Stimulated activated CD4-positive, alpha-beta T cell treated with anti-CD3 and anti-CD28 coated beads, Interleukin-4, amount 100 ng/mL, for 1 hour (primary cell): ENCODE measurements at regions not wholly inside any gene's neighbourhood (a gene's known extent, or its start where the extent isn't known, plus 50 kb on each side); places are given as distances from the start of the nearest gene placed in this dataset.
"Not testable (repeated sequence)": the region's sequence is repeated elsewhere in the genome, so short reads cannot be mapped to it uniquely, and the experiment has no call there.

Experiments
- DNase-seq: peaks from one replicate; pipeline ENCODE4 v3.0.0-alpha.2; 2020

DNA sequence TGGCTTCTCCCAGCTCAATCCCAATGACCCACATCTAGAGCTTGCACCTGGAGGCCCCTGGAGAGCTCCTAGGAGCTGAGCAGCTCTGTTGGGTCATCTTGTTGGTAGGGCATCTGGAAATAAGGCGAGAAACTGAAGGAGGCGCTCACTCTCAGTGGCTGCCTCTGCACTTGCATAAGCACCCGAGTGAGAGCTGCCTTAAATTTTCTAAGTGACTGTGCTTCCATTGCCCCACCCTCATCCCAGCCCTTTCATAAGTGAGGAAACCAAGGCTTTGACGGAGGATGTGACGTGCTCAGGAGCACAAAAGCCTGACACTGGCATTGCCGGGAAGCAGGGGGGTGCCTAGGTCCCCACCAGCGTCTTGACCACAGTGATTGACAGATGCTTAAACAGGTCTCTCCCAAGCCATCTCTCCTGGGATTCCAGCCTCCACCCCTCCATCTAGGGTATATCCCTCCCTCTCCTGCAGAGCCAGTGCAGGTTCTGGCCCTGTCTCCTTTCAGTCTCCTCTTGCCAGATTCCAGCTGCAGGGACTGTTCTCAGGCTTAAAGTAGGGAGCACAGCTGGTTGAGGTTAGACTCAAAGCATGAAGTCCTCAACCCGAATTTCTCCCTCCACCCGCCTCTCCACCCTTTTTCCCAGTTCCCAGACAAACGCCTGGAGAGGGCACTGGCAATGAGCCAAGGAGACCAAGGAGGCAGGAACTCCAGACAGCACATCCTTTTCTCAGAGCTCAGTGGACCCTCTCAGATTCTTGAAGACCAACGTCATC, 113.7 kb downstream of the IRX5 start:
- DNase-seq = no peak

DNA sequence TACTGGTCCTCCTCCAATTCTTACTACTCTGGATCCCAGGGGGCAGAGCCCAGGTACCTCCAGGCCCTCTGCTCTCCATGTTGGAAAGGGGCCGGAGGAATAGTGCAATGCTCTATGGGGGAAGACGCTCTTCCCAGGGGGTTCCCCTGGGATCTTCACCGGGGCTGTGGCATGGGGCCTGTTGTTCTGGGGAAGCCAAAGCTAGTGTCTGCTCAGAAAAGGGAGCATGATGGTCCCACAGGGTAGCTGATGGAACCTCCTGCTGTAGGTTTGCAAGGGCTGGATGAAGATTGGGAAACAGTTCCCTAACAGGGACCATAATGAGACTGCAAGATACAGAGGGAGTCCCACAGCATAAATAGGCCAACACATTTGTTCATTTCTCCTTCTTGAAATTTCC, 114.7 kb downstream of the IRX5 start:
- DNase-seq = no peak

DNA sequence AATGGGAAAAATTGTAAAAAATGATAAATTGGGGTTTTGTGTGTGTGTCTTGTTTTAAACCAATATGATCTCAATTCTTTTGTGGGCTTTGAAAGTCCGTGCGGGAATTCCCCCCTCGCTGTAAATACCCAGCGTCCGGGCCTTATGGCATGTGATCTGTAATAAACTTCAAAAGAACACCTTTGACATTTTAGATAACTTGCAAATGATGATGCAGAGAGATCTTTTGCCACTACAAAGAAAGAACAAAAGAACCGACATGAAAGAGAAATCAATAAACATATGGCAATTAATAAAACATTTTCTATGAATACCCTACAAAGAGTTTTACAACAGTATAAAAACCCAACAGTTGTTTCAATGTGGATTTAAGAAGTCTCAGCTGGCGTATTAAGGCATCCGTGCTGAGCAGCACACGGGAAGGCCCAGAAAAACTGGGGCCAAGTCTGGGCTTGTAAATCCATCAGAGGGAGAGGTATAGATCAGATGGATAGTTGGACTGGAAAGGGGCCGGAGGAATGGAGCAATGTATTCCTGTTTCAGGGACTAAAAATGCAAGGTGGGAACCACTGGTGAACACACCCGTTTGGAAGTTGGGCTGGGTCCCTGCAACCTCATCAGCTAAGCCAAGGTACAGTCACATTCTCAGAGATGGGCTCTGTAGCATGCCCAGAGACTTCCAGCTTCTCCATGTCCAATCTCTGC, 115.2 kb downstream of the IRX5 start:
- DNase-seq = no peak

DNA sequence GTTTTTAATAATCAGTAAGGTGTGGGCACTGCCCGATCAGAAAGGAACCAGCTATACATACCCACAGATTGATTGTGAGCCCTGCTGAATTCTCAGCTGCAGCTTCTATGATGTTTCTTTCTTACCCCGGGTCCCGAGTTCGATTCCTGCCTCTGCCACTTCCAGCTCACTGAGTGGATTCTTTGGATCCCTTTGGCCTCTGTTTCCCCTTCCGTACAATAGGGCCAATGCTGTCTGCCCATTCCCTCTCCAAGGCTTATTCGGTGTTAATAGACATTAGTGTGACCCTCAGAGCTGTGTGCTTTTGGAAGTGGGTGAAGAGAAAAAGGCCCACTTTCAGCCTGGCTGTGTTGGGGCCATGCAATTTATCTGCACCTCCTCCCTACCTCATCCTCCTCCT, 115.8 kb downstream of the IRX5 start:
- no peak for DNase-seq

DNA sequence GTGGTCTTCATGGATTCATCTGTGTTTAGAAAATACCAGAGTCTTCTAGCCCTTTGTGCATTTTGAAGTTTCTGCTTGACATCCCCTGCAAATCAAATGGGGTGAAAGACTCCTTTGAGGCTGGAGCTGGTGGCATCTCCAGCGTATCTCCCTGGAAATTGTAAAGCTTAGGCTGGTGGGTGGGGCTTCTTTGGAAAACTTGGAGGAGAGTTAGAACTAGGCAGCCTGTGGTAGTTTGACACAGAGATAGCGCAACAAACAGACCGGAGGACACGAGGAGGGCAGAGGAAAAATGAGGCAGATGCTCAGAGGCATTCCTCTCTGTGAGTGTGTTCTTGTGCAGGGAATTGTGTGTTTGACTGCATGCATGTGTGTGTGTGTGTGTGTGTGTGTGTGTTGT, 116.3 kb downstream of the IRX5 start:
- DNase-seq = no peak

DNA sequence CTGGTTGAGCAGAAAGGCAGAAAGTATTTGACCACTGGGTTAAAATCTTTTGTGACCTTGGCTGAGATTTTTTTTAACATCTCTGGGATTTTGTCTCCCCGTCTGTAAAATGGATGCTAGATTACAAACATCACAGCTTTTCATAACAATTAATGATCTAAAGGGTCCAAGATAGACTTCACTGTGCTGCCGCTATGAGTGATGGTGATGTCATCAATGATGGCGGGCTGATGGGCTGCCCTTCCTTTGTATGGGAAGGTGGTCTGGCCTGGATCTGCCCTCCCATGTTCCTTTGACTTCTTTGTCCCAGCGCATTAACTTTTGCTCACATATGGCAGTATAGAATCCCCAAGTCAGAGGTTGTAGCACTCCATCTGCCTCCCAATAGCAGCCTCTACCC, 116.7 kb downstream of the IRX5 start:
- no peak for DNase-seq

DNA sequence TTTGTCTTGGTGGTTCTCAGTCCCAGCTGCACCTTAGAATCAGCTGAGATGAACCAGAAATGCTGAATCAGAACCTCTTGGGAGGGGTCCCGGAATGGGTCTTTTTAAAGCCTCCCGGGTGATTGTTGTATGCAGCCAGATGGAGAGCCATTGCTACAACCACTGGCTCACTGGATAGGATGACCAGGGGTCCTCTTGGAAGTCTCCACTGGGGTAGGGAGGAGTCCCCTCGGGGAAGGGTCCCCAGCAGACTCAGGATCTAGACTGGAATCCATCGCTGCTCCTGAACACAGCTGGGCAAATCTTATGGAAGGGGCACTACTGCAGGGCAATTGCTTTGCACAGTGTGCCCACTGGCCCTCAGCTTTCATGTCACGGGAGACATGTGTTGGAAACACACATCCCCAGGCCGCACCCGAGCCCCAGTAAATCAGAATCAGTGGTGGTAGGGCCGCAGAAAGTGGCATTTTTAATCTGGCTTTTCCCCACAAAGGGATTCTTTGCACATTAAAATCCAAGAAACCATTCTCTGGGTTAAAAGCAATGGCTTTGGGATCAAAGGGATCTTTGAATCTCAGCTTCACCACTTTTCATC, 117.3 kb downstream of the IRX5 start:
- DNase-seq = no peak

DNA sequence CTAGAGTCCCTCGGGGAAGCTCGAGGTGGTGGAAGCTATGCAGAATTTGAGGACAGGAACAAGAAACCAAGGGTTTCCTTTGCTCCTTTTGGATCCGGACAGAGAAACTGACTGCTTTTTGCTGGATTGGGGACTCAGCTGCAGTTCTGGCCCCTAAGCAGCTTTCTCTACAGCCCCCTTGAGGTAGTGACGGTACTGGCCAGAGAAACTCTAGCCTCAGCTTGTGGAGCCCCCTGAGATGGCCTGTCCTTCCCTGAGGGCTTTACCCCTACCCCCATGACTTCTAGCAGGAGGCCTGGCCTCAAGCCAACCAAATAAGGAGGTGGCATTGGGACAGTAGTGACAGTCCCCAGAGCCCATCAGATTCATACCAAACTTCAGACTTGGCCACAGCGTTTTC, 118.1 kb downstream of the IRX5 start:
- DNase-seq = no peak

DNA sequence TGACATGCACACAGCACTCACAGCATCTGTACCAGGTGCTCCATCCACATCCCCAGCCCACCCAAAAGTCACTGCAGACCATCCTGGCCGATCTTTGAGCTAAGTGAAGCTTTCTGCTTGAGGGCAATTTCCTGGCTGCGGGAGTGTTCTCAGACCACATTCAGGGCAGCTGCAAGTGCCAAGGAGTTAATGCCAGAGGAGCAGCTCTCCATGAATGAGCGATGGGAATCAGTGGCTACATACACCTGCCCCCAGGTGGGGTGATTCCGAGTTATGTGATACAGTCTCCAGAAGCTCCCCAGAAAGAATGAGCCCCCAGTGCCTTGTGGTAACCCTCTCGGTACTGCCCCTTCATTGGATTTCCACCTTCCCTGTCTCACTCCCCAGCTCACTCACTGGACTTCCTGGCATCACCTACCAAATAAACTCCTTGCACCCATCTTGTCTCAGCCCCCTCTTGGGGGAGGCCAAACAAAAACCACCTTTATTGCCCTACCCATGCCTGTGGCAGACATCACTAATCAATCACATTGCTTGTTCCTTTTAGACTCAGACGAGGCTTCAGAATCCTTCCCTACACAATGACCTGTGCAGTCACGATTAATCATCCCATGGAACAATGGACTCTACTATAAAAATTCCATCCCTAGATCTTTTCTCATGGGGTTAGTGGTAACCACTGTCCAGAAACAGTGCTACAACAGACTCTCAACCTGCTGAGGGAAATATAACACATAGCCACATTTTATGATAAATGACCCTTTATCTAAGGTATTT, 121.1 kb downstream of the IRX5 start:
- no peak for DNase-seq

DNA sequence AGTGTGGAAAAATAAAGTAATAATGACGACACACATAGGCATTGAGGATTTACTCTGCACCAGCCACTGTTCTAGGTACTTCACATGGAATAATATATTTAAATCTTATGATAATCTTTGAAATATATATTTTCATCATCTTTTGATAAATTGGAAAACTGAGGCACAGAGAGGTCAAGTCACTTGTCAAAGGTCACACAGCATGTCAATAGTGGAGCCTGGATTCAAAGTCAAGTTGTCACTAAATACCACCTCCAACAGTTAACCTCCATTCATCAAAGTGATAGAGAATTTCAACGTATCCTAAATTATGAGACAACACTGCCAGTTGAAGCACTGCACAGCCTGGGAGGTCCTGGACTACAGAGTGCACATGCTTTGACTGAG, 121.7 kb downstream of the IRX5 start:
- DNase-seq = no peak

DNA sequence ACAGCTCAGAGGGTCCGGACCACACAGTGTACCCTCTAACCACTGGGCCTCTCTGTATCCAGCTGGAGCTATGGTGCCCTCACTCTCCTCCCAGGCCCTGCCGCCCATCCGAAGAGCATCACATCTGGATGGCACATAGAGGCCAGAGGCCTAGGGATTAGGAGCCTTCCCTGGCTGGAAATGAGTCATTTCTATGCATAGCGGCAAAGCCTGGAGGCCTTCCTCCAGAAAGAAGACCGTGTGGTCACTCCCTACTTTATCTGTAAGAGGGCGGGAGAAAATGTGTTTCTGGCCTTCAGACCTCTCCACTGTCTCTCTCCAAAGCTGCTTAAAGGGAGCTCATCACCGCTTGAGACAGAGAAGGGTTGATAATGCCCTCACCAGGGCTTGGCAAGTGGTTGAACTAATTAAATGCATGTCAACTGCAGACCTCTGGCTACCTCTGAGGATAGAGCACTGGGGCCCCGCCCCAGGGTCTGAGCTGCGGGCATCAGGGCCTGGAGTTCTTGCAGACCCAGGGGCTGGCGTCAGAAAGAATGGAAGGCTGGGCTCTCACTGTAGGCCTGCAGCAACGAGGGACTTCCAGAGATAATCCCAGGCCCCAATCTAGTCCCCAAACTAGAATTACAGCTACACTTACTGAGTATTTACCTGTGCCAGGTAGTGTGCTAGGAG, 122.2 kb downstream of the IRX5 start:
- DNase-seq = no peak

DNA sequence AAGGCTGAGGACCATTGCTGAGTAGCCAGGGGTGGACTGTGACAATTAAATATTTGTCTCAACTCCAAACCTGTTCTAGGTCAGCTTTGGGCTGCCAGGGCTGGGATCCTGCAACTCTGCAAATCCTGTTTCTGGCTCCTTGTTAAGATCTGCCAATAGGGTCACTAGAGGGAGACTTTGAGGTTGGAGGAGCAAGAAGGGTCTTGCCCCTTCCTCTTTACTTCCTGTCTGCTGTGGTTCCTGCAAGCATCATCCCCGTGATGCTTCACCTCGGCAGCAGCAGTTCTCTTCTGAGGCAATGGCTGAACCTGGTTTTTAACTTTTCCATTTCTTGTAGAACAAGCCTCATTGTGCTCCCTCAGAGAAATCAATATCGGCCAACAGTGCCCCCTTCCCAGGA, 124.6 kb downstream of the IRX5 start:
- no peak for DNase-seq

DNA sequence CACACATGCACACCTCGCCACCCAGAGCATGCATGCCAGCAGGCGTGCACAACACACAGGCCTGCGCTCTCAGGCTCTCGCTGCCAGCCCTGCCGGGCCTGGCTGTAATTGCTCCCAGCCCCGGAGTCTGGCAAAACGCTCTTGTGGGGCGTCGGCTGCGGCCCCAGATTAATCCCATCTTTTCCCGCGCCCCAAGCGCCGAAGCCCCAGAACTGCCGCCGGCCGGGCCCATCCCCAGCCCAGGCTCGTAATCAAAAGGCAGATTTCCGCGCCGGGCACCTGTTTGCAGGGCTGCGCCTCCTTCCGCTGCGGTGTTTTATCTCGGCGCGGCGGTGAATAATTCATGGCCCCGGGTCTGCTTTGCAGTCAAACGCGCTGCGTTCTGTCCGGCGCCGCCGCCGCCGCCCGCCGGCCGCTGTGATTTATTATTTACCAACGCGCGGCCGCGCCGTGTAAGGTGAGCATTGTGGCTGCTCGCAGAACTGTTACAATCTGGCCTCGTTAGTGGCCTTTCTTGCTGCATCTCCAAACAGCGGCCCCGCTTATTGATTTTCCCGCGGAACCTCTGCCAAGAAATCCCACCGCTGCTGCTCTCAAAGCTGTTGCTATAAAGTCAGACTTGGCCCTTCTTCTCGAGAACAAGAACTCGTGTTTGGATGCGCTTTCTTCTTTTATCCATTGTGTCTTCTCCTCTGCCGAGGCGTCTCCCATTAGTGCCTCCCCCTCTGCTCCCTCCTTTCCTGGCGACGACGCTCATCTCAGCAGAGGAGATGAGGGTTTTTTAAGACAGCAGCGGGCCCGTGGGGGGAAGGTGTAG, 126.1 kb downstream of the IRX5 start:
- DNase-seq = no peak

DNA sequence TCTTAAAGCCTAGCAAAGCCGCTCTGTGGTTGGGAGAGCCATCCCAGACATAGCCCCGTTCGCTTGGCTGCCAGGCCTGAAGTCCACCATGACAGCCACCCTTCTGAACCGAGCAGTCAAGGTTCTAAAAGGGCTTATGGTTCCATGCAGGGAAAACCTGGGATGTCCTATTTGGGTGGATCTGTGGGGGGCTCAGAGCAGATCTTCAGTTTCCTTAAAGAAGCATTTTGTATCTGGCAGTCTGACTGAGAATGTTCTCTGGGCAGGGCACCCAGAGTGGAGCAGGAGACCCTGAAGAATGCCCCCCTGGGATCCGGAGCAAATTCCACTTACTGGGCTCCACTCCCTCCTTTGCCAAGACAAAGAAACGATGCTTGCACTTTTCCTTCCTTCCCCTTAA, 127.2 kb downstream of the IRX5 start:
- DNase-seq = no peak

DNA sequence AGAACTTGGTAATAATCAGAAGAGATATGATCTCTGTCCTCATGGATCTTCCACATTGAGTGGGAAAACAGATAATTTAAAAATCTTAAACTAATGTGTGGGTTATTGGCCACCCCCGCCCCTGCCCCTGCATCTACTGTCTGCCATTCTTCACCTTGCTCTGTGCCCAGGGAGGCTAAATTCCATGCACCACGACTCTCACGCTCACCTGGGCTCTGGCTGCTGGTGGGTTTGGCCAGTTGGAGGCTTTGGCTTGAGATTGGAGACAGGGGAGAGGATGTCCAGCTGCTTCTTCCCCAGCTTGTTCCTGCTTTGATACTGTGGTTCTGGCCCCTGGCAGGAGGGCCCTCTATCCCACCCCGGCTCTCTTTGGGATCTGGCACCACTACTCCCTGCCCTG, 127.9 kb downstream of the IRX5 start:
- DNase-seq = no peak

DNA sequence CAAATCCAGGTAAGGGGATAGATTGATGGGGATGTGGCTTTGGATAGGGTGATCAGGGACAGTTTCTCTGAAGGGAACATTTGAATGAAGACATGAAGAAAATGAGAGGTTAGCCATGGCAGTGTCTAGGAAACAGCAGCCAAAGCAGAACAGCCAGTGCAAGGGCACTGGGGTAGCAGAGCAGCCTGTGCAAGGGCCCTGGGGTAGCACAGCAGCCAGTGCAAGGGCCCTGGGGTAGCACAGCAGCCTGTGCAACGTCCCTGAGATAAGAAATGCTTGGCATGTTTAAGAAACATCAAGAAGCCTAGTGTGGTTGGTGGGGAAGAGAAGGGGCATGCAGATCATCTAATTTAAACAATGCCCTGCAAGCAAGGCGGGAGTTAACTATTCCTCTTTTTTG, 128.5 kb downstream of the IRX5 start:
- no peak for DNase-seq

DNA sequence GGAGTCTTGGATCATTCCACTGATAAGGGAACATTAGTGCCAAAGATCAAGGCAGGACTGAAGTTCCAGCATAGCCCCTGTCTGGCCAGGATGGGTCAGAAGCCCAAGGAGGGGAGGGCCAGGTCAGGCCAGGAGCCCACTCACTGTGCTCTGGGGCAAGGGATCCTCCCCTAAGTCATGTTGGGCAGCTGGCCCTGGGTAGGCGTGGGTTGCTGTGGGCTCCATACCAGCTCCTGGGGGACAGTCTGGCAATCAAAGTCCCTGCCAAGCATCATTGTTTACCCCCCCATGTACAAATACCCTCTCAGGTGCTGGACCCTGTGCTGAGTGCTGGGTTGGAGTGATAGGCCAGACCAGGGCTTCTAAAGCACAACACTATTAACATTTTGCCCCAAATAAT, 130.5 kb downstream of the IRX5 start:
- DNase-seq = no peak

DNA sequence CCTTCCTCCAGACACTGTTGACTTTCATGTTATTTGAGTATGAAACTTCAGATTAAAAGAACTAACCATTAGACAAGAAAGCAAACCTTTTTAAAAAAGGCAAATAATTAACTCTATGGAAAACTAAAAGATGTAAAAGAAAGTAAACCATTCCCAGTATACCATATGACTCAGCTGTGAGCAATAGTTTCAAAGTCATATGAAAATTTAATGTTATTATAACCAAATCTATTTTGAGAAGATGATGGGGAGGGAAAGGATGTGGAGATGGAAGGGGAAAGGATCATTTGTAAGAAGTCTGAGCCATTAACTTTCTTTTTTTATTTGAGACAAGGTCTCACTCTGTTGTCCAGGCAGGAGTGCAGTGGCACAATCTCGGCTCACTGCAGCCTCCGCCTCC, 131.8 kb downstream of the IRX5 start:
- DNase-seq = no peak

DNA sequence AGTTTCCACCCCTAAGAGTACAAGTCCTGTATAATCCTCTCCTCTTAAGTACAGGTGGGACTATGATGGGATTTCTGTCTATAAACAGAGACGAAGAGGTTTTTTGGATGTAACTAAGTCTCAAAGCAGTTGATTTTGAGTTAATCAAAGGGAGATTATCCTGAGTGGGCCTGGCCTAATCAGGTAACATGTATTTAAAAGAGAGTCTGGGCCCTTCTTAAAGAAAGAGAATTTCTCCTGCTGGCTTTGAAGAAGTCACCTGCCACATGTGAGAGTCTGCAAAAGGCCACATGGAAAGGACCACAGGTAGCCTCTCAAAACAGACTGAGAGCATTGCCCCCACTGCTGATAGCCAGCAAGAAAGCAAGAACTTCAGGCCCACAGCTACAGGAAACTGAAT, 142.3 kb downstream of the IRX5 start:
- no peak for DNase-seq

DNA sequence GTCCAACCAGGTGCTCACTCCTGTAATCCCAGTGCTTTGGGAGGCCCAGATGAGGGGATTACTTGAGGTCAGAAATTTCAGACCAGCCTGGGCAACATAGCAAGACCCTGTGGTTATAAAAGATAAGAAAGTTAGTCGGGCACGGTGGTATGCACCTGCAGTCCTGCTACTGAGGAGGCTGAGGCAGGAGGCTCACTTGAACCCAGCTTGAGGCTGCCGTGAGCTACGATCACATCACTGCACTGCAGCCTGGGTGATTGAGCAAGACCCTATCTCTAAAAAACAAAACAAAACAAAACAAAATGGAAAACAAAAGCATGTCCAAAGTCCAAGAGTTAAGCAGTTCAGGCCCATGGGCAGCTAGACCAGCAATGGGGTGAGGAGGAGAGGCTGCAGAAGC, 143.2 kb downstream of the IRX5 start:
- DNase-seq = no peak

DNA sequence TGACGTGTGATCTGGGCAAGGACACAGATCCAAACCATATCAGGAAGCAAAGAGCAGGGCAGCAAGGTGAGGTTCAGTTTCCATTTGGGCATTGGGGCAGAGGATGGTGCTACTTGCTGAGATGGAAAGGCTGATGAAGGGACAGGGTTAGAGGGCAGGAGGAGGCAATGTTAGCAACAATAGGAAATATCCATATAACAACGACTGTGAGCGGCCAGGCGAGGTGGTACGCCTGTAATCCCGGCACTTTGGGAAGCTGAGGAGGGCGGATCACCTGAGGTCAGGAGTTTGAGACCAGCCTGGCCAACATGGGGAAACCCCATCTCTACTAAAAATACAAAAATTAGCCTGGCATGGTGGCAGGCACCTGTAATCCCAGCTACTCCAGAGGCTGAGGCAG, 144.5 kb downstream of the IRX5 start:
- not testable (repeated sequence) for DNase-seq

DNA sequence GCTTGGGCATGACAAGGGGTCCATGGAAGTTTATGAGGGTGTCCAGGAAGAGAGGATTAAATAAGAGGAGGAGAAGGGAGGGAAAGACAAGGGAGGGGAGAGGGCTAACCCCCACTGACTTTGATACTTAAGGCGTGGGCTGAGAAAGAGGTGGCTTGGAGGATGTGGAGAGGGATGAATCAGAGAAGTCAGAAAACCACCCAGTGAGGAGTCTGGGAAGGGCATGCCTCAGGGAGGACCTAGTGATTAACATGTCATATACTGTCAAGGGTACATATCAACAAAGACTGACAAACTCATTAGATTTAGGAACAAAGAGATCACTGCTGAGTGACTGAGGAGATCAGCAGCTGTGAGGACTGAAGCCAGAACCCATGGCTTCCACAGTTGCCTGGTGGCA, 145.4 kb downstream of the IRX5 start:
- no peak for DNase-seq
